Fibroblast of gingiva (primary cell): ENCODE measurements at regions not wholly inside any gene's neighbourhood (a gene's known extent, or its start where the extent isn't known, plus 50 kb on each side); places are given as distances from the start of the nearest gene placed in this dataset.

ENCODE experiments used
- DNase-seq: peaks from one replicate; pipeline ENCODE4 v3.0.0-alpha.2; 2011; ENCODE audit warnings: low read depth

- no peak for DNase-seq
Observed at GRCh38 chr5:143497749-143498148, 94.3 kb upstream of the NR3C1 start.

- DNase-seq = no peak
Observed at GRCh38 chr5:143496943-143497342, 93.5 kb upstream of the NR3C1 start.

GRCh38 chr5:143495821-143496275 lies 92.4 kb upstream of the NR3C1 start:
- peak; percentile 83 for DNase-seq

- peak; percentile 53 for DNase-seq
Observed at GRCh38 chr5:143495110-143495509, 91.6 kb upstream of the NR3C1 start.

- DNase-seq = no peak
Observed at GRCh38 chr5:143494595-143494994, 91.1 kb upstream of the NR3C1 start.

GRCh38 chr5:143494162-143494561 lies 90.7 kb upstream of the NR3C1 start:
- peak; percentile 74 for DNase-seq

GRCh38 chr5:143492783-143493182 lies 89.3 kb upstream of the NR3C1 start:
- DNase-seq = no peak

GRCh38 chr5:143491646-143492045 lies 88.2 kb upstream of the NR3C1 start:
- peak; percentile 20 for DNase-seq

GRCh38 chr5:143488381-143488780 lies 84.9 kb upstream of the NR3C1 start:
- DNase-seq = no peak

- DNase-seq = no peak
Observed at GRCh38 chr5:143484601-143485000, 81.1 kb upstream of the NR3C1 start.

- DNase-seq = peak; percentile 64
Observed at GRCh38 chr5:143481697-143482531, 78.4 kb upstream of the NR3C1 start.

- no peak for DNase-seq
Observed at GRCh38 chr5:143480001-143480400, 76.5 kb upstream of the NR3C1 start.

GRCh38 chr5:143479394-143479793 lies 75.9 kb upstream of the NR3C1 start:
- DNase-seq = no peak

- no peak for DNase-seq
Observed at GRCh38 chr5:143476601-143477211, 73.2 kb upstream of the NR3C1 start.

GRCh38 chr5:143474616-143475015 lies 71.1 kb upstream of the NR3C1 start:
- DNase-seq = no peak

GRCh38 chr5:143473481-143473880 lies 70.0 kb upstream of the NR3C1 start:
- no peak for DNase-seq

- DNase-seq = no peak
Observed at GRCh38 chr5:143472576-143472975, 69.1 kb upstream of the NR3C1 start.

- DNase-seq = no peak
Observed at GRCh38 chr5:143471666-143472464, 68.4 kb upstream of the NR3C1 start.

- peak; percentile 64 for DNase-seq
Observed at GRCh38 chr5:143471041-143471509, 67.6 kb upstream of the NR3C1 start.

- DNase-seq = no peak
Observed at GRCh38 chr5:143470120-143470519, 66.6 kb upstream of the NR3C1 start.

- DNase-seq = no peak
Observed at GRCh38 chr5:143469125-143469524, 65.6 kb upstream of the NR3C1 start.

GRCh38 chr5:143466632-143467031 lies 63.1 kb upstream of the NR3C1 start:
- no peak for DNase-seq
